Left cardiac atrium (tissue), 4 donors: ENCODE measurements at regions not wholly inside any gene's neighbourhood (a gene's known extent, or its start where the extent isn't known, plus 50 kb on each side); places are given as distances from the start of the nearest gene placed in this dataset.

Source experiments
- ATAC-seq, 2 donors: fragments of 200-7000 bp; cut with Tn5 transposase; one replicate each; pipeline ENCODE4 v1.9.1; 2020; ENCODE audit warnings: mild to moderate bottlenecking in 2 of 2, moderate library complexity in 2 of 2
- DNase-seq: peaks from one replicate; pipeline ENCODE4 v3.0.0-alpha.2; 2020
- intact Hi-C, 2 donors: fragments of 100-400 bp; cut with DNase I; formaldehyde crosslinking; loops; one replicate each; pipeline versions ENCODE4 v1.14.1 to v1.15.1; 2022 to 2023
- donor health status: DM: no; HTN: yes; CAD: no.
- donor health status: DM: no; HTN: yes; CAD: no; lungs with severe emphysema.
- donor health status: DM: yes; HTN: yes; CAD: no.
- donor health status: Dilated cardiomyopathy.

DNA sequence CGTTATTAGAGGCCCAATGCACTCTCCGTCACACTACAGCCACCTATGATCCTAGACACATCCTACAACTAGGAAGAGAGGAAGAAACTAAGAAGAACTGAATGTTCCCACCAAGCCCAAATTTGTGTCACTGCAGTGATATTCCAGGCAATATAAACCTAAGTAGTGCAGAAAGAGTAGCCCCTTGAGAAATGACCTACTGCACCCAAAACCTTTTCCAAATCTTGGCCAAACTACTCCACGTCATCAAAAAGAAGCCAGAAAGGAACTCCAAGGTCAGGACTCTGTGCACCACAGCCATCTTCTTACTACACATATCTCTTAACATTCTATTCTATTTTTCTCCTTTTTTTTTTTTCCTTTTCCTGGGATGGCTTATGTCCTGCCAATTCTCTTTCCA, 60.2 kb downstream of the ADAMTS1 start:
- no peak for DNase-seq
- peak; percentile 47 to 48 for ATAC-seq
- intact Hi-C loops, result no loop called here

DNA sequence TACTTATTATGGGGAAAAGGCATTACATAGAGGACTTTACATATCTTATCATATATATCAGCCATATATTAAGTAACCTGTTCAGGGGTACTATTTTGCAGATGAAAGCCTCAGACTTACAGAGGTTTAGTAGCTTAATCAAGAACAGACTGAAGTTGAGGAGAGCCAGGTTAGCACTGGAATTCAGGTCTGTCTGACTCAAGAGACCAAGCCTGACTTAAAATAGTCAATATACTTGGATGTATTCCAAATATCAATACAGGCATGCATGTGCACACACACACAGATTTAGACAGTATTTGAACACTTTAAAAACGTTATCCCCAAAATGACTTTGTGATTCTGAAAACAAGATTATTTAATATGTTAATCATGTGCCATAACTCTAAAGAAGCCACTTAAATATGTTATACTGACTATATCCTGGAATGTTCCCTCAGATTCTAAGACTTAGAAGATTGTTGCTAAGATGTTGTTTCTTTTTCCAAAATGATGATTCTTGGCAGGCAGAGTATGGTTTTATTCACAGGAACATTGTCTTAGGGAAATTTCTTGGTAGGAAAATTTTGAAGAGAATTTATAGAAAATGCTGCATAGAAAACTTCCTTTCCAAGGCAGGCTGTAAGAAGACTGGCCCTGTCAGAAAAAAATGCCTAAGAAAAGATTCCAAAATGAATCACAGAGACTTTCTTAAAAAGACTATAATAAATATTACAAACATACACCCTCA, 61.6 kb downstream of the ADAMTS1 start:
- ATAC-seq (peak in 1 of 2 donors; percentile 15), DNase-seq (no peak)
- intact Hi-C loops, result no loop called here

DNA sequence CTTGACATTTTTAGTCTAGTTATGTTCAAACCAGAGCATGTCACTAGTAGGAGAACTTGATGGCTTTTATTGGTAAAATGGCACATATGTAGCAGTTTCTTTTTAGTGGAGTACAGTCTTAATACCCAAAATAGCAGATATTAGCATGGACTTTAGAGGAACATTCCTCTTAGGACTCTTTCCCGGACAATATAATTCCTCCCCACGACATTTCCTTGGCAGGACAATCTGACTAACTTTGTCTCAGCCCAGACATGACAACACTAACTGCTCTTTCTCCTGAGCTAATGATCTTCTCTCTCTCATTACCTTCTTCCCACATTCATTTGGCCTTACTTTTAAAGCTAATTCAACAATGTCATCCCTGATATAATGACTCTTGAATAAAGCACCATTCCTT, 62.5 kb downstream of the ADAMTS1 start:
- DNase-seq (no peak), ATAC-seq (peak; percentile 27 to 51)
- intact Hi-C loops, result no loop called here

DNA sequence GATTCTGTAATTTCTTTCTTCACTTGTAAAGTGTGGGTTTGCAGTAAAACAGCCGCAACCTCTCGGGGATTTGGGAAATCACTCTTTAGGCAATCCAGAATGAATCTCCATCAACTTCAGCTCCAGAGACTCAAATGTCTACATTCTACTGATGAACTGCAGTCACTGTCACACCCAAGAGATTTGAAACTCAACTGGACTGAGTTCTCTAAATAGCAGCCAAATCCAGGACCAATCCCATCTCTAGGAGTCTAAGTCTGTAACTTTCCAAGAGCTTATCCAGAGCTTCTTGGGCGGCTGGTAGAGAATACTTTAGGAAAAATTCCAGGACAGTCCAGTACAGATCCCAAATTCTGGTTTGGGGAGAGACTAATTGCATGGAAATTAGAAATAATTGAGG, 62.9 kb downstream of the ADAMTS1 start:
- ATAC-seq (peak; percentile 42 to 46), DNase-seq (no peak)
- intact Hi-C loops, result no loop called here

DNA sequence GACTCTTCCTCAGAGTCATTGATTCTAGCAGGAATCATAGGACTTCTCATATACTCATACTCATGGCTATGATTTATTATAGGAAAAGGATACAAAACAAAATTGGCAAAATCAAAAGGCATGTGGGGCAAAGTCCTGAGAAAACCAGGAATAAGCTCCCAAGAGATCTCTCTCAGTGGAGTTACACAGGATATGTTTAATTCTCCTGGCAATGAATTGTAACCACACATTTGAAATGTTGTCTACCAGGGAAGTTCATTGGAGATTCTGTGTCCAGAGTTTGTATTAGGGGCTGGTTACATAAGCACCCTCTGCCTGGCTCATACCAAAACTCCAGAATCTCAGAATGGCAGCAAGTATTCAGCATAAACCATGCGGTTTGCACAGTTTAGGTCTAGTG, 63.9 kb downstream of the ADAMTS1 start:
- intact Hi-C loops, result no loop called here
- ATAC-seq, result no peak
- DNase-seq, result no peak

DNA sequence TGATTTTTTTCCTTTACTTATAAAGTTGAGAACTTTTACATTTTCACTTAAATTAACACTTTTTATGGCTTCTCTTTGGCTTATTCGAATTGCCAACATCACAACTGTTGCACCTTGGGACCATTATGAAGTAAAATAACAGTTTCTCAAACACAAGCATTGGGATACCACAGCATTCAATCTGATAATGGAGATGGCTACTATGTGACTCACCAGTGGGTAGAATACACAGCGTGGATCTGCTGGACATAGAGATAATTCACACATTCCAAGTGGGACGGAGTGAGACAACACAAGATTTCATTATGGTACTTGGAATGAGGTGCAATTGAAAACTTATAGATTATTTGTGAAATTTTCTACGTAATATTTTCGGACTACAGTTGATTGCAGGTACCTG, 68.0 kb downstream of the ADAMTS1 start:
- DNase-seq (no peak), ATAC-seq (no peak)
- intact Hi-C loops, result loop anchor here in 1 of 2 donors (5.0 kb wide), 1 partner anchor 65 kb away; no protein-coding TSS in a partner anchor

DNA sequence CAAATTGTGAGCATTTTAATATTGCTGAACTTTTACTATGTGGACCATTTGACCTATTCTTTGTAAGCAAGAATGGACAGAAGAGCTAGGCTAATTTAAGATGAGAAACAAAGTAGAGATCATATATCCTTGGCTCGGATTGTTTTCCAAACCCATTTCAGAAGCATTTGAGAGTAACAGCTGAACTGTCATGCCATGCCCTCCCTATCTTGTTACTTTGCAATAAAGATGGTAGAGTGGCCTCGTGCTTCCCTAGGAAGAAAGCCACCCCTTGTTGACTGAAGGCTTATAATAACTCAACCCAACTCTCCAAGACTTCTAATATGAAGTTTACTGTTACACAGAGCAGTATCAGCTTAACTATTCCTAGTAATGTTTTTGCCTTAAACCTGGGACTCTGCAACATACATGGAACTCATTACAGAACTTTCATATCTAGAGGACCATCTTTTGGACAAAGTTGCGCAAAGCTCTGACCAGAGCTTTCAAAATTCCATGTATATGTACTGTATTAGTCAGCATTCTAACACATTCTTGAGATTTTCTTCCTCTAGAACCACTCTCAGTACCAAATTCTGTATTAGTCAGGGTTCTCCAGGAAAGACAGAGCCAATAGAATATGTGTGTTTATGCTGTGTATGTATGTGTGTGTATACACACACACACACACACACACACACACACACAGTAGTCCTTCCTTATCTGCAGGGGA, 68.7 kb downstream of the ADAMTS1 start:
- ATAC-seq (no peak), DNase-seq (no peak)
- intact Hi-C loops, result loop anchor here in 1 of 2 donors (5.0 kb wide), 1 partner anchor 66 kb away; no protein-coding TSS in a partner anchor

DNA sequence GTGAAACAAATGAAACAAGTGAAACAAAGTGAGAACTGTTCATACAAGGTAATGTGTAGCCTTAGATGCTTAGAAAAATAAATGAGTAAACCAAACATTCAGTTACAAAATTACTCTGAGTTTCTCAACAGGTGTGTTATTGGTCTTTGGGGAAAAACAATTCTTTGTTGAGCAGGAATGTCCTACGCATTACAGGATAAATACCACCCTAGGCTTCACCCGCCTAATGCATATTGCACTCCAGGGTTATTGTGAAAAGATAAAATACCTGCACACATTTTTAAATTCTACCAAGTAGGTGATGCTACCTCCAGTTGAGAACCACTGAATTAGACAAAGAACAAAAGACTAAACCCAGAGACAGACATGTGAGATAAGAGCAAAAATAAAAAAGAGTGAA, 72.2 kb downstream of the ADAMTS1 start:
- intact Hi-C loops, result no loop called here
- no peak for DNase-seq

DNA sequence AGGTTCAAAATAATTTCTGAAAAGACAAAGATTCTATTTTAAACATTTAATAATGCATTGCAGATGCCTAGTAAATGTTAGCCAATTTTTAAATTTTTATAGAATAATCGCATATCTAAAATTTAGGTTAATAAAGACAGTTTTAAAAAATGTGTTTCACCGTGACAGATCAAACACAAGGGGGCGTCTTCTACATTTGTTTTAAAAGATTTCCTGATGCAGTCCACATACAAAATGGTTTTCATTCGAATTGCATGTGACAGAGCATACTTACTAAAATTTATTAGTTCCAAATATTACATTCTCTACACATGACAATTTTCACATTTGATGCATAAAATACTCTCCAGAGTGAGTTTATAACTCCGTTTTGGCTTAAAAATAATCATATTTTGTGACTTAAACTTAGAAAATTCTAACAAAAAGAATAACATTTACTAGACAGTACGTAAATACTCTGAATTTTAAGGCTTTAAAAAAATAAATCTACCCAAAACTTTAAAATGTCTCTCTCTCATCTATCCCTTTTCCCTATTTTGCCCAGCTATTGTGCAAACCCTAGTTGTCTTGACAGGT, 75.5 kb downstream of the ADAMTS1 start:
- intact Hi-C loops, result loop anchor here in 1 of 2 donors (2.0 kb wide), 1 partner anchor 75 kb away; the partner anchor contains the start of gene ADAMTS1
- ATAC-seq (no peak), DNase-seq (no peak)

More for the DNA sequence above, 72.2 kb downstream of the ADAMTS1 start:
- ATAC-seq, result no peak

DNA sequence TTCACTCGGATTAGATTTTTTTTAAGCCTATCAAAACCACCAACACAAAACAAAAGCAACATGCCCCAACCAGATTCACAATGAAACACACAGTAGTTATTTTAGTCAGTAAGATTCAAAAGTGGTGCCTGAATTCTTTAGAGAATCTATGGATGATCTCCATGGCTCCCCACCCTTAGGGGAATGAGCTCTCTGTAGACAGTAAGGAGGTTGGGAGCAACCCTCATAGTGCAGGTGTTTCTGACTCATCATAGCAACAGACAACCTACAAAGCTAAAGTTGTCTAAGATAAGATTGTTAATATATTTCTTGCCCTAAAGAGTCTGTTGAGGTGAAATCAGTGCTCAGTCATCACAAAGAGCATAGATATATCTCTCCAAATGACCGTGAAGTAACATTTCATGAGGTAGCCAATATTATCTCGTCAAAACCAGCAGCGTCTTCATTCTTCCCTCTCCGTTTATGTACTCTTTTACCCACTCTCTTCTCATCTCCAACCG, 78.3 kb downstream of the ADAMTS1 start:
- DNase-seq (no peak), ATAC-seq (no peak)
- intact Hi-C loops, result no loop called here

DNA sequence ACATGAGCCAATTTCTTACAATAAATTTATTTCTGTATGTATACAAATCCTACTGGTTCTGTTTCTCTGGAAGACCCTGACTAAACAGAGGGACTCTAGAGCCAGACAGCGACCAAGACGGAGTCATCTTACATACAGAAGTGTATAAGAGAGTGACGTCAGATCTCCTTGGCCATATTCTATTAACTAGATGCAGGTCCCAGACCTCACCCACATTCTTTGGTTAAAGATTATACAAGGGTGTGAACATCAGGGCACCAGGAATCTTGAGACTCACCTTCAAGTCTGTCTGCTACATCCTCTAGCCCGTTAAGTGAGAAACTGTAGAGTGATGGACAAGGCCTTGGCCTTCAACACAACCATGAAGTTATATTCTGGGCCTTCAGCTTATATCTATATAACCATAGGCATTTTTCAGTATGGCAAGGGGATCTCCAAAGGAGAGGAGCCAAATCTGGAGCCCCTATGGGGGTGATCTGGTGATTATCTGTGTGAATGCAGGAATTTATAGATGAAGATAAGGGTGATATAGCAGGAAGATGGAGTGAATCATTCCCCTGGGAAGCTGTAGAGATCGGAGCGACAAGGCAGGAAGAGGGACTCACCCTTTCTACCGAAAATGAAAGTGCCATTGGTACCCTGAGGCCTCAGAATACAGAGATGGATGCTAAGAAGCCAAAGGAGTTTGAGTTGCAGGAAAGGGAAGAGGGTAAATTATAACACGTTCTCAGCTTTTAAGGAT, 83.9 kb downstream of the ADAMTS1 start:
- intact Hi-C loops, result no loop called here

DNA sequence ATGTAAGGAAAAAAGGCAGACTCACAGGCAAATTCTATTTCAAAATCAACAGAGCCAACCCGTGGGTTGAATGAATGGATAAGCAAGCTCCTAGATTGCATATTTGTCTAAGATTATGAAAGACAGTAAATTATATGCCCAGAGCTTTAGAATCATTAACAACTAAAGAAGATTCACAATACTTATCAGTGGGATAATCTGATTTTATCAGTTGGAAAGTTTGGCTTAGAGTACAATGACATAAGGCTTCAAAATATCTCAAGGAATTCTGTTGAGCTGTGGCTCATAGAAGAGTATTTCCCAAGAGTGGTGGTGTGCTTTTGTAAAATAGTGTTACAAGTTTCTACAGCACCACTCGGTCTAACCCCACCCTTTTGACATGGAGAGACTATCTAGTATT, 85.5 kb downstream of the ADAMTS1 start:
- DNase-seq, result no peak
- intact Hi-C loops, result no loop called here
- no peak for ATAC-seq

More for the DNA sequence above, 83.9 kb downstream of the ADAMTS1 start:
- ATAC-seq (no peak), DNase-seq (no peak)

DNA sequence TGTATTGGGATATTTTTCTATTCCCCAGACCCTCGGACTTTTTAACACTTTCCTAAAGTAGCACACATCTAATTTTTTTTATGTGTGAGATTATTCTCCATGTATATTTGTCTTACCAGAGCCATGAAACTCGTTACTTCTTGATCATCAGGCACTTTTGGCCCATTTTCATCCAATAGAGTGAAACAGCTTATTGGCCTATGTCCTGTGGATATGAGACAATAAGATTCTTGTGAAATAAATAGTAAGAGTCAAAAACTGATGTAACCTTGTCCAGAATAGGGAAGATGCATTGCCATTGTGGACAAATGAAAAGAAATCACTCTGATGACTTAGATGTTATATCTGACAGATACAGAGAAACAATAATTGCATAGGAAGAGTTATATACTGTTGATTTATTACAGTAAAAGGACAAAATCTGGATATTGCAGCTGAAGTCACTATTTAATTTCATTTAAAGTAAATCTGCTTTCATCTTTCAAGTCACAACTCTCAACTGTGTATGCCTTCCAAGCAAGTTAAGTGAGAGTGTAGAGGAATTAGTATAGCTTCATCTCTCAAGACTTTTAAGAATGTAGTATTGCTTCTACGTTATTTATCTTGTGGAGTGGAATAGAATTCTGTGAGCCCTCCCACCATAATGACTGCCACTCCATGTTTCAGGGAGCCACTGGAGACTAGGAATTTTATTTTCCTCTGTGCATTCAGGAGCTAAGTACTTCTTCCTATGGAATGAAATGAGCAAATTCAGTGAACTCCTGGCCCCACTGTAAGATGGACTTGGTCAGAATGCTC, 86.9 kb downstream of the ADAMTS1 start:
- DNase-seq (no peak), ATAC-seq (no peak)
- intact Hi-C loops, result no loop called here

DNA sequence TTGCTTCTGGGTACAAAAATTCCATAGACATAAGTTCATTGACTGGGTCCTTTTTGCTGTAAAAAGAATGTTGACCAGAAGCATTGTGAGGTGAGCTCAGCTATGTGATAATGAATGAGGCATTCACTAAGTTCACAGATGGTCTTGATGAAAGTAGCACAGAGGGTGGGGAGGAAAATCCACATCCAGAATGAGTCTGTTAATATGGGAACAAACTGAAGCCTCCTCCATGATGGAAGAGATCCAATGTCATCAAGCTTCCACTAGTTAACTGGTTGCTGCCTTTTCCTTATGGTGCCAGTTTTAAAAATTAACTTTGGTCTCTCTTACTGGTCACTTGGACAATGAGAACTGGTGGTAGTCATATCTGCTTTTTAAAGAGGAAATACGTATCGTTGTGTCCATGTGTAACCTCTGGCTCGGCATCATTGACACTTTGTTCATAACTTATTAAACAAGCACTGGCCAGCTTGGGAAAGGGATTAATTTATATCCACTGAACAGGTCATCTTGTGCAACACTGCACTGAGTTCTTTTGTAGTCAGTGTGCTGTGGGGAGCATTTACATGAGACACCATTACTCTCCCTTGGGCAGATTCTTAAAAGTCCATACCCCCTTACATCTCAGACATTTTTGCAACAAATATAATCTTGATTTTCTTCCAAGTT, 88.6 kb downstream of the ADAMTS1 start:
- intact Hi-C loops, result no loop called here
- DNase-seq (no peak), ATAC-seq (no peak)

DNA sequence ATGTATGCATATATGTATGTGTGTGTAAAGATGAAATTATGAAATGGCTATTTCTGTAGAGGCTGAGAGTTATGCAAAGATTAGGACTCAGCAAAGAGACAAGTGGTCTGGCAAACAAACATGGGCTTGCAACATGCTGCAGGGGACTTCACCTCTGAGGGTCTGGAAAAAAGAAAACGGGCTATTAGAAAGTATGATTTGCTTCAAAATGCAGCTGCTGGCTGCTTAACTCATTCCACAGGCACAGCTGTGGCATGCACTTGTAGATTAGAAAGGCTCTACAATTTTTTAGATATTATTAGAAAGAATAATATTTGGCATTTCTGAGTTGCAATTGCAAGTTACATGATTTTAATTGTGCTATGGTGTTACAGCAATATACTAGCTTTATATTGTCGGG, 90.4 kb downstream of the ADAMTS1 start:
- DNase-seq, result no peak
- ATAC-seq, result no peak
- intact Hi-C loops, result no loop called here

DNA sequence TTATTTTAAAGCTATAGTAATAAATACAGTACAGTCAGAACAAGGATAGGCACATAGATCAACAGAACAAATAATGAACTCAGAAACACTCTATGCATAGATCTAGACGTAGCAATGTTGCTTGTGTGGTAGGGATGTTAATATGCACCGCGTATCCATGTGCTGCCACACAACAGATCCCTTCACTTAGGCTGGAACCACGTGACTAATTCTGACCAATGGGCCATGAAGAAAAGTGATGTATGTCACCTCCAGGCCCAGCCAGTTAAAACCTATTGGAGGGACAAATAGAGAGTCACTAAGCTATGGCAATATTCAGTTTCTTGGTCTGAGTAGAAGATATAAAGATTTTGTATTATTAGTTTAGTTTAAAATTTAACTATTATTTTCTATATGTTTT, 91.4 kb downstream of the ADAMTS1 start:
- DNase-seq (no peak), ATAC-seq (no peak)
- intact Hi-C loops, result no loop called here

DNA sequence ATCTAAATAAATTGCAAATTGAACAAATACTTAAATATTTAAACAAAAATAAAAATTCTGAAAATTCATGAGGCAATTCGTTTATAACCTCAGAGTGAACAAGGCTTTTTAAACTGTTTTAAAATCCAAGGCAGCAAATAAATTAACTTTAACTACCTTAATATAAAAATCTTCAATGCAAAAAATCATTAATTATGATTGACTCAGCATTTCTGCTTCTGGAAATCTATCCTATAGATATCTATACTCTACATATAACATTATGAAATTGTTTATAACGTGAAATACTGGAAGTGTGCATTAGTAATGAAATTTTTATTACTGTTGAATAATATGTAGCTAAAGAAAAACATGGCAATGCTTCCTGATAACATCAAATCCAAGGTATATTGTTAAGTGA, 92.4 kb downstream of the ADAMTS1 start:
- DNase-seq (no peak), ATAC-seq (no peak)
- intact Hi-C loops, result no loop called here

DNA sequence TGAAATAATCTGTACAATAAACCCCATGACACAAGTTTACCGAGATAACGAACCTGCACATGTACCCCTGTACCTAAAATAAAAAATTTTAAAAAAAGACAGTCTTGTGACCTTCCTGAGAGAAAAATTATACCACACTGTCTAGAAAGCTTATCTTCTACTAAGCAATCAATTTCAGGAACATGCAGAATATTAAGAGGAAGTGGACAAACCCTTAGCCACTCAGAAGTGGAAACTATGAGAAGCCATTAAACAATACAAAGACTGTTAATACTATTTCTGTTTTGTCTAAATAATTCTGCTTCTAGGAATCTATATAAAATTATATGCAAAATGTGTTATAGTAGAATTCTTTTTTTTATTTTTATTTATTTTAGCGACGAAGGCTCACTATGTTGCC, 93.9 kb downstream of the ADAMTS1 start:
- ATAC-seq (no peak), DNase-seq (no peak)
- intact Hi-C loops, result no loop called here
